ENCODE measurements at regions not wholly inside any gene's neighbourhood (a gene's known extent, or its start where the extent isn't known, plus 50 kb on each side); places are given as distances from the start of the nearest gene placed in this dataset.

DNA sequence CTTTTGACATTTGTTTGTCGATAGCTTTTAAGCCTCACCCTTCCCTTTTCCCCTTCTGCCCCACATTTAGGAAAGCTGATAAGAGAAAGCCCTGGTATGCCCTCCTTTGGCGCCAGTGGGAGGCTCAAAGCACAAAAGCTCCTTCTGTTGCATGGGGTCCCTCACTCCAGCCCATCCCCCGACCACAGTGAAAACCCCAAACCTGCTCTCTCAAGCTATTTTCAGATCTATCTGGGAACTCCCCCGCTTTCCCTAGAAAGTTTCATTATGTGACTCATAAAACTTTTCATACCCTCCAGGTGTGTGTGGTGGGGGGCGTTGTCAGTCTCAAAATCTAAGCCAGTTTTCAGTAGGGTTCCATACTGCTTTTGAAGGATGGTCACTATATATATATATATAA lies 259.0 kb upstream of the PCDH7 start:
- Histone ChIP-seq H3K36me3 (ENCODE audit: insufficient read depth, low read length) (no peaks in the 10 kb centered on the region), H3K9ac (ENCODE audit: low read depth, low read length) (no peak overlapping the region), H3K4me1 (ENCODE audit: insufficient read depth, low read length) (0 out of 2 replicates have a peak, but pooled peaks cover 4% of the 10 kb centered on the region), H3K9me3 (ENCODE audit: control insufficient read depth, insufficient read depth, low read length) (no peaks in the 10 kb centered on the region)

DNA sequence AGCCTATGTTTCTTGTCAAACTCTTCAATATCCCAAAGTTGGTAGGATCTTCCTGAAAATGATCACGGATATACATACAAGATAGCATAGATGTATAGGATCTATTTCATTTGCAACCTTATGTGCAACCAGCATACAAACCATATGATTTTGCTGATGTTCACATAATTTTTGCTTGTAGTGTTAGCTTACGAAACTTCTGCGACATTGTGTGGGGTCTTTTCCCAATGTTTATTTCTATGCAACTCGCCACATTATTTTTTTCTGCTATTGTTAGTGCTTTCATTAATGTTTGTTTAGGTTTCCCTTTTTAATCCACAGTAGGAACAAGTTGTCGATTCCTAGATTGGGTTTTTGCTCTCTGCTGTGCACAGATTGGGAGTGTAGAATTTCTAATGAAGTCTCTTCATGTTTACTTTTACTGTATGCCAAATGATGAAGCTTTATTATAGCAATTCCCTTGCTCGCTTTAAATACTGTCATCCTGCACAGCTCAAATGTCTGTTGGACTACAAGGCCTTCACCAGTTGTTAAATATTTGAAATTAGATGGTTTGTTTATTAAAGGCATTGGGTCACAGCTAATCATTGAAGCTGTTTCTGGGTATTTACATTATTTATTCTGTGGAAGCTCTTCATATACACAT lies 257.6 kb upstream of the PCDH7 start:
- H3K4me1 ChIP-seq (ENCODE audit: insufficient read depth, low read length): 0 out of 2 replicates have a peak, but pooled peaks cover 4% of the 10 kb centered on the region
- no peaks in the 10 kb centered on the region for H3K9me3 ChIP-seq (ENCODE audit: control insufficient read depth, insufficient read depth, low read length)
- H3K36me3 ChIP-seq (ENCODE audit: insufficient read depth, low read length): no peaks in the 10 kb centered on the region
- H3K9ac ChIP-seq (ENCODE audit: low read depth, low read length): no peak overlapping the region

GRCh38 chr4:30471861-30472260 lies 248.3 kb upstream of the PCDH7 start:
- Histone ChIP-seq H3K9ac (ENCODE audit: low read depth, low read length) (no peak overlapping the region), H3K36me3 (ENCODE audit: insufficient read depth, low read length) (no peaks in the 10 kb centered on the region), H3K9me3 (ENCODE audit: control insufficient read depth, insufficient read depth, low read length) (no peaks in the 10 kb centered on the region), H3K4me1 (ENCODE audit: insufficient read depth, low read length) (no peaks in the 10 kb centered on the region)

- no peak overlapping the region for H3K9ac ChIP-seq (ENCODE audit: low read depth, low read length)
- H3K4me1 ChIP-seq (ENCODE audit: insufficient read depth, low read length): no peaks in the 10 kb centered on the region
- H3K36me3 ChIP-seq (ENCODE audit: insufficient read depth, low read length): no peaks in the 10 kb centered on the region
- no peaks in the 10 kb centered on the region for H3K9me3 ChIP-seq (ENCODE audit: control insufficient read depth, insufficient read depth, low read length)
Measured at GRCh38 chr4:30473225-30473624, 246.9 kb upstream of the PCDH7 start.

DNA sequence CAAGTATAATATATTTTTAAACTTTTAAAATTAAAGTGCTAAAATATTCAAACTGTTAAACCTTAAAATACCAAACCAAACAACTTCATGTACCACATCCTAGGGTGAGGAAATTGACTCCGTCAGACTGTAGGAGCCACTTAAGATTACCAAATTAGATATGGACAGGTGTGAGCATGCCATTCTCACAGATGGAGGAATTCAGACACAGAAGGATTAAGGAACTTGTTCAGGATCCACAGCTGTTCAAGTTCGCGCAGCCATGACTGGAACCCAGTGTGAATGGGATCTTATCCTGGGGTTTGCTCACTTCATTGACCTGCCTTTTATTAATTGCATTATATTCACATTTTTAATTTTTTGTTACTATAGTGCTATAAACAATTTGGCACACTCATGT lies 224.9 kb upstream of the PCDH7 start:
- no peaks in the 10 kb centered on the region for H3K4me1 ChIP-seq (ENCODE audit: insufficient read depth, low read length)
- H3K9ac ChIP-seq (ENCODE audit: low read depth, low read length): no peak overlapping the region
- H3K9me3 ChIP-seq (ENCODE audit: control insufficient read depth, insufficient read depth, low read length): no peaks in the 10 kb centered on the region
- H3K36me3 ChIP-seq (ENCODE audit: insufficient read depth, low read length): no peaks in the 10 kb centered on the region

DNA sequence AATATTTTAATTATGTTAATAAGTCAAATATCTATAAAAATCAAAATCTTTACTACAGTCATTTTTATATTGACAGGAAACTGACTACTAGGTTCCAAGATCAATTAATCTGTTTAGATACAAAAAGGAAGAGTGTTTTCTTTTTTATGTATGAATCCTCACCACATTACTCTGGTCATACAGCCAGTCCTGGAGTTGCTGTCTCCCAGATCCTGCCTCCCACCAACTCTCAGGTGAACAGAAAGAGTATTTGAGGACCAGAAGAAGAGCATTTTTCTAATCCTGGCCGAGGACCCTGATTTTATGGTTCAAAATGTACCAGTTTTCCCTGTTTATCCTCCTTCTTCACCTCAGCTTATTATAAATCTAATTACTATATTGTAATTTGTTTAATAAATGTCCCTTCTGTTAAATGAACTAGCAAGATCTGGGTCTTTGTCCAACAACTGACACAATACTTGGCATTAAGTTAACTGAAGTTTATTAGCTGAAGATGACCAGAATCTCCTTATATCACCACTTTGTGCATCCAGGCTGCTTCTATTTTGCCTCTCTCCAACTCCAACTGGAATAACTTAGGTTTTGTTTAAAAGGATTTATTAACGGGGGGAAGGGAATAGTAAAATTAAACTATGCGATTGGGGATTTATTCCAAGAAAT lies 224.4 kb upstream of the PCDH7 start:
- no peaks in the 10 kb centered on the region for H3K4me1 ChIP-seq (ENCODE audit: insufficient read depth, low read length)
- no peak overlapping the region for H3K9ac ChIP-seq (ENCODE audit: low read depth, low read length)
- no peaks in the 10 kb centered on the region for H3K9me3 ChIP-seq (ENCODE audit: control insufficient read depth, insufficient read depth, low read length)
- H3K36me3 ChIP-seq (ENCODE audit: insufficient read depth, low read length): no peaks in the 10 kb centered on the region

DNA sequence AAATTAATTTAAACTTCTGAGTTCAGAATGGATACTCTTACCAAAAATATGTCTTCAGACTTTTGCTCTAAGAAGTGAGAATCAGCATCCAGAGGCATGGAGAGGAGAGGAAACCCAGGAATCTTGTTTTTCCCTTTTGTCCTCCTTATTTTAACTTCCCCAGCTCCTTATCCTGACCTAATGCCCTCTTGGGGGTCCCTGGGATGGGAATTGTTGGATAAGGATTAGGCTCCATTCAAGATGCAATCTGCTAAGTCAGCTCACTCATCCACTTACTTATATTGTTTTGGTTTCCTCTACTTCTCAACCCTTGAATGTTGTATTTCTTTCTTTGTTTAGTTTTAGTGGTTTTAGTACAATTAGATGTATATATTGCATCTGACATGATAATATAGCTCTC lies 208.4 kb upstream of the PCDH7 start:
- H3K36me3 ChIP-seq (ENCODE audit: insufficient read depth, low read length): no peaks in the 10 kb centered on the region
- H3K9me3 ChIP-seq (ENCODE audit: control insufficient read depth, insufficient read depth, low read length): no peaks in the 10 kb centered on the region
- no peaks in the 10 kb centered on the region for H3K4me1 ChIP-seq (ENCODE audit: insufficient read depth, low read length)
- no peak overlapping the region for H3K9ac ChIP-seq (ENCODE audit: low read depth, low read length)

- no peaks in the 10 kb centered on the region for H3K36me3 ChIP-seq (ENCODE audit: insufficient read depth, low read length)
- H3K4me1 ChIP-seq (ENCODE audit: insufficient read depth, low read length): no peaks in the 10 kb centered on the region
- H3K9ac ChIP-seq (ENCODE audit: low read depth, low read length): no peak overlapping the region
- H3K9me3 ChIP-seq (ENCODE audit: control insufficient read depth, insufficient read depth, low read length): no peaks in the 10 kb centered on the region
Measured at GRCh38 chr4:30518211-30518610, 202.0 kb upstream of the PCDH7 start.

DNA sequence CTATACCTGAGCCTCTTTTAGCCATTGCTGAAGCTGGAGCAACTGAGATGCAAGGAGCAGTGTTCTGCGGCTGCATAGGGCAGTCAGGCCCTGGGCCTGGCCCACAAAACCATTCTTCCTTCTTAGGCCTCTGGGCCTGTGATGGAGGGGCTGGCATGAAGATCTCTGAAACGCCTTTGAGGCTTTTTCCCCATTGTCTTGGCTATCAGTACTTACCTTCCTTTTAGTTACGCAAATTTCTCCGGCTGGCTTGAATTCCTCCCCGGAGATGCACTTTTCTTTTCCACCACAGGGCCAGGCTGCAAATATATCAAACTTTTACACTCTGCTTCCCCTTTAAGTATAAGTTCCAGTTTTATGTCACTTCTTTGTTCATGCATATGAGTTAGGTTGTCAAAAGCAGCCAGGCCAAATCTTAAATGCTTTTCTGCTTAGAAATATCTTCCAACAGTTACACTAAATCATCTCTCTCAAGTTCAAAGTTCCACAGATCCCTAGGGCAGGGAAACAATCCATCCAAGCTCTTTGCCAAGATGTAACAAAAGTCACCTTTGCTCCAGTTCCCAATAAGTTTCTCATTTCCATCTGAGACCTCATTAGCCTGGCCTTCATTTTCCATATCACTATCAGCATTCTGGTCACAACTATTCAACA lies 194.4 kb upstream of the PCDH7 start:
- no peaks in the 10 kb centered on the region for H3K4me1 ChIP-seq (ENCODE audit: insufficient read depth, low read length)
- no peaks in the 10 kb centered on the region; the same call in 1 of the 2 replicates for H3K36me3 ChIP-seq (ENCODE audit: insufficient read depth, low read length)
- no peak overlapping the region for H3K9ac ChIP-seq (ENCODE audit: low read depth, low read length)
- H3K9me3 ChIP-seq (ENCODE audit: control insufficient read depth, insufficient read depth, low read length): 0 out of 2 replicates have a peak, but pooled peaks cover 3% of the 10 kb centered on the region

GRCh38 chr4:30535255-30535654 lies 184.9 kb upstream of the PCDH7 start:
- no peak overlapping the region for H3K9ac ChIP-seq (ENCODE audit: low read depth, low read length)
- no peaks in the 10 kb centered on the region for H3K9me3 ChIP-seq (ENCODE audit: control insufficient read depth, insufficient read depth, low read length)
- H3K4me1 ChIP-seq (ENCODE audit: insufficient read depth, low read length): no peaks in the 10 kb centered on the region
- H3K36me3 ChIP-seq (ENCODE audit: insufficient read depth, low read length): no peaks in the 10 kb centered on the region

DNA sequence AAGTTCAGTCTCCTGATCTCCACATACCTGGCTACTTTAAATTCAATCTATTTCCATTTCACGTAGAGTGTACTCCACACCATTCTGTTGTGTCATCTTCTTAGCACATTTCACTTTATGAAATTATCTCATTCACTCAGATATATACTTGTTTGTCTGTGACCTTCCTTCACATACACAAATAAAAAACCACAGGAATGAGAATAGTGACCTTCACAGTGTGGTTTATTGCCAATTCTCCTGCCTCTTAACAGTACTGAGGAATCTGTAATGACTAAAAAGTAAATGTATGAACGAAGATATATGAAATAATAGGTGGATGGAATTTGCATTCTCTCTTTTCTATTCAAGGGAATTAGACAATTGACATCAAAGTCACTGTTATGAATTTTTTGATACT lies 183.9 kb upstream of the PCDH7 start:
- H3K36me3 ChIP-seq (ENCODE audit: insufficient read depth, low read length): no peaks in the 10 kb centered on the region
- H3K9ac ChIP-seq (ENCODE audit: low read depth, low read length): no peak overlapping the region
- H3K9me3 ChIP-seq (ENCODE audit: control insufficient read depth, insufficient read depth, low read length): no peaks in the 10 kb centered on the region
- H3K4me1 ChIP-seq (ENCODE audit: insufficient read depth, low read length): no peaks in the 10 kb centered on the region

DNA sequence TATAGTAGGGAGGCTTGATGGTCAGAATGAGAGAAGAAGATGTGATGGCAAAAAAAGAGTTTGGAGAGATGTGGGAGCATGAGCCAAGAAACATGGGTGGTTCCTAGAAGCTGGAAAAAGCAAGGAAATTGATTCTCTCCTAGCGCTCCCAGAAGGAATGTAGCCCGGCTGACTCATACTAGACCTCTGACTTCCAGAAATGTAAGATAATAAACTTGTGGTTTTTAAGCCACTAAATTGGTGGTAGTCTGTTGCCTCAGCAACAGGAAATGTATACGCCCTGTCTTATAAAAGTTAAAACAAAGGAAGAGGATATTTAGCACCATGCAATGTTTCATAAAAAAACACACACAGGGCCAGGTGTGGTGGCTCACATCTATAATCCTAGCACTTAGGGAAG lies 182.7 kb upstream of the PCDH7 start:
- no peaks in the 10 kb centered on the region for H3K4me1 ChIP-seq (ENCODE audit: insufficient read depth, low read length)
- H3K36me3 ChIP-seq (ENCODE audit: insufficient read depth, low read length): no peaks in the 10 kb centered on the region
- H3K9me3 ChIP-seq (ENCODE audit: control insufficient read depth, insufficient read depth, low read length): no peaks in the 10 kb centered on the region
- H3K9ac ChIP-seq (ENCODE audit: low read depth, low read length): no peak overlapping the region

DNA sequence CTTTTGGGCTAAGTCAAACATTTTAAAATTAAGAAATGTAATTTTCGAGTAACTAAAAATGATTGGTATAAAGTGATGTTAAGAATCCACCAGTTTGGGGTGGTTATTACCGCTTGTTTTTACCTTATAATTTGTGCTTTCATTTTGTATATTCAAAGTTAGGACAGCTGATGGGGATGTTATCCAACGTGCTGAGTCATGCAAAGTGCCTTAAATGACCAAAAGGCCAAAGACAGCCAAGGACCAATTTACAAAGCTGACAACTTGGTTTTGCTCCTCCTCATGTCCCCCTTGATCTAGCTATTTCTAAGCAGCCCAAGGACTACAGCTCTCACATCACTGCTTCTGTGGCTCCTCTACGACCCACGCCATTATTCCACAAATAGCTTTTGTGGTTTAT lies 181.4 kb upstream of the PCDH7 start:
- no peaks in the 10 kb centered on the region for H3K4me1 ChIP-seq (ENCODE audit: insufficient read depth, low read length)

DNA sequence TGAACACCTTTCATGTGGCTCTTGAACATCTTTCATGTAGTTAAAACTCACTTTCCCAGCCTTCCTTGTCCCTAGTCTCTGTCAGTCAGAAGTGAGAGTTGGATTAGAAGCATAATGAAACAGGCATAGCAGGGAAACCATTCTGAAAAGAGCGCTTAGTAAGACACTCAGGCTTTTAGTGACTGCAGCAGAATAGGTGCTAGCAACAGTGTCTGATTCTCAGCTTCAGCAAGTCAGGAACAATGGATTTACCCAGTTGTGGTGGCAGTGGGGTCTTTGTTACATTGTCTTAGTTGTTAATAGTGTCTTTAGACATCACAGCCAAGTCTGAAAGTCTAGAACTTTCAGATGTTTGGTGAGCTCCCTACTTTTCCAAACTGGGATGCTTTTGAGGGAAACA lies 177.1 kb upstream of the PCDH7 start:
- H3K36me3 ChIP-seq (ENCODE audit: insufficient read depth, low read length): no peaks in the 10 kb centered on the region
- H3K9ac ChIP-seq (ENCODE audit: low read depth, low read length): no peak overlapping the region
- no peaks in the 10 kb centered on the region for H3K9me3 ChIP-seq (ENCODE audit: control insufficient read depth, insufficient read depth, low read length)
- H3K4me1 ChIP-seq (ENCODE audit: insufficient read depth, low read length): no peaks in the 10 kb centered on the region

More for the DNA sequence above, 181.4 kb upstream of the PCDH7 start:
- Histone ChIP-seq H3K36me3 (ENCODE audit: insufficient read depth, low read length) (no peaks in the 10 kb centered on the region), H3K9ac (ENCODE audit: low read depth, low read length) (no peak overlapping the region), H3K9me3 (ENCODE audit: control insufficient read depth, insufficient read depth, low read length) (no peaks in the 10 kb centered on the region)

DNA sequence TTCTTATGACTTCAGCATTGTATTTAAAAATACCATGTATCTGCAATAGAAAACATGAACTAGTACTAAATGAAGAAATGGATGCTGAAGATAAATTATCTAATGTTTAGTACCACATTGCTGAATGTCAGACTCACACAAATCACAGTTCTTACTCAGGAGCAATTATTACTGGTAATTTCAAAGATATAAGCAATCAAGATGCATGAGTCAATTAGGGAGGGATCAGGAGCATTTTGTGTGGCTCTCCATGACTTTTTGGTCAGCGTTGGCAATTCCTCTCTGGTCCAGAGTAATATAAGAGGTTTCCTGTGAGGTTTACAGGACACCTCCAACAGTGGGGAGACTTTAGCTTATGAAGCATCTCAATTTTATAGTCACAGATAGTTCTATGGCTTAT lies 167.0 kb upstream of the PCDH7 start:
- Histone ChIP-seq H3K9ac (ENCODE audit: low read depth, low read length) (no peak overlapping the region), H3K4me1 (ENCODE audit: insufficient read depth, low read length) (no peaks in the 10 kb centered on the region), H3K36me3 (ENCODE audit: insufficient read depth, low read length) (no peaks in the 10 kb centered on the region), H3K9me3 (ENCODE audit: control insufficient read depth, insufficient read depth, low read length) (no peaks in the 10 kb centered on the region)

All from ES-I3 (cell line).